ENCODE measurements at regions not wholly inside any gene's neighbourhood (a gene's known extent, or its start where the extent isn't known, plus 50 kb on each side); places are given as distances from the start of the nearest gene placed in this dataset.

DNA sequence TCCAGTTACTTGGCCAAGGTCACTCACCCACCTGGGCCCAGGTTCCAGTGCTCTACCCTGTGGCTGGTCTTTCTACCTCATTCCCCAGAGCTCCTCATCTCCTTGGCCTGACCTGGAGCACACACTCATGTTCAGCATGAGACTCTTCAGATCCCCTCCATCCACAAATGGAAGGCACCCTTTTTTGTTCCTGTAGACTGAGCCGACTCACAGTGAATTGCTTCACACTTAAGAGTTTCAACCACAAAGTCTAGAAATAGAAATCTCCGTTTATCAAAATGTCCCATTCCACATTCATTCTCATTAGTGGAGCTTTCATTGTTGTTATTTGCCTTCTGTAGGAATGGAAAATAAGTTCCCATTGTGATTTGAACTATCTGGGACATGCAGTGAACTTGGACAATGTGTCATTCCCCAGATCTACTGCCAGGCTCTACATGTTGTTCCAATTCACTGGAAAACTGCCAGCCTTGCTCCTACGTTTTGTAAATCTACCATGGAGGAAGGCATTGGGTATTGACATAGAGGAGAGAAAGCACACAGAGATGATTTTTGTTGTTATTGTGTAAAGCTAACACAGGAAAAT lies 125.3 kb upstream of the CELF2 start:
- CTCF ChIA-PET, result no interaction called here
- H3K27ac ChIP-seq, result no peak overlapping the region
- intact Hi-C loops (cut with micrococcal nuclease; ENCODE audit: unreplicated experiment), result no loop called here
- no peak overlapping the region for H2AFZ ChIP-seq
- BruUV-seq (replicated peaks), result no TSS peak
- TF ChIP-seq EZH2 (IDR thresholded peaks at IDR 0.05; ENCODE audit: low read depth), result no peak
- TF ChIP-seq, protein P1, sequence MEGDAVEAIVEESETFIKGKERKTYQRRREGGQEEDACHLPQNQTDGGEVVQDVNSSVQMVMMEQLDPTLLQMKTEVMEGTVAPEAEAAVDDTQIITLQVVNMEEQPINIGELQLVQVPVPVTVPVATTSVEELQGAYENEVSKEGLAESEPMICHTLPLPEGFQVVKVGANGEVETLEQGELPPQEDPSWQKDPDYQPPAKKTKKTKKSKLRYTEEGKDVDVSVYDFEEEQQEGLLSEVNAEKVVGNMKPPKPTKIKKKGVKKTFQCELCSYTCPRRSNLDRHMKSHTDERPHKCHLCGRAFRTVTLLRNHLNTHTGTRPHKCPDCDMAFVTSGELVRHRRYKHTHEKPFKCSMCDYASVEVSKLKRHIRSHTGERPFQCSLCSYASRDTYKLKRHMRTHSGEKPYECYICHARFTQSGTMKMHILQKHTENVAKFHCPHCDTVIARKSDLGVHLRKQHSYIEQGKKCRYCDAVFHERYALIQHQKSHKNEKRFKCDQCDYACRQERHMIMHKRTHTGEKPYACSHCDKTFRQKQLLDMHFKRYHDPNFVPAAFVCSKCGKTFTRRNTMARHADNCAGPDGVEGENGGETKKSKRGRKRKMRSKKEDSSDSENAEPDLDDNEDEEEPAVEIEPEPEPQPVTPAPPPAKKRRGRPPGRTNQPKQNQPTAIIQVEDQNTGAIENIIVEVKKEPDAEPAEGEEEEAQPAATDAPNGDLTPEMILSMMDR (conservative IDR thresholded peaks at IDR 0.05), result no peak
- POLR2A ChIA-PET (ENCODE audit: unreplicated experiment), result no interaction called here
- DNase-seq, result no peak
- no peaks in the 10 kb centered on the region for H3K9me3 ChIP-seq (ENCODE audit: insufficient read depth, low read depth)
- no peaks in the 10 kb centered on the region for H3K9me2 ChIP-seq (ENCODE audit: insufficient read depth)
- H3F3A ChIP-seq (ENCODE audit: insufficient read depth, low read depth), result no peaks in the 10 kb centered on the region
- H4K20me1 ChIP-seq (ENCODE audit: insufficient read depth), result no peaks in the 10 kb centered on the region
- H3K36me3 ChIP-seq (ENCODE audit: low read depth), result no peaks in the 10 kb centered on the region
- H3K4me3 ChIP-seq, result no peak overlapping the region
- H3K79me2 ChIP-seq (ENCODE audit: low read depth), result no peaks in the 10 kb centered on the region
- H3K27me3 ChIP-seq (ENCODE audit: insufficient read depth, low read depth), result no peaks in the 10 kb centered on the region
- no peak overlapping the region for H3K4me2 ChIP-seq
- no peaks in the 10 kb centered on the region for H3K4me1 ChIP-seq (replicated peaks; ENCODE audit: insufficient read depth)

DNA sequence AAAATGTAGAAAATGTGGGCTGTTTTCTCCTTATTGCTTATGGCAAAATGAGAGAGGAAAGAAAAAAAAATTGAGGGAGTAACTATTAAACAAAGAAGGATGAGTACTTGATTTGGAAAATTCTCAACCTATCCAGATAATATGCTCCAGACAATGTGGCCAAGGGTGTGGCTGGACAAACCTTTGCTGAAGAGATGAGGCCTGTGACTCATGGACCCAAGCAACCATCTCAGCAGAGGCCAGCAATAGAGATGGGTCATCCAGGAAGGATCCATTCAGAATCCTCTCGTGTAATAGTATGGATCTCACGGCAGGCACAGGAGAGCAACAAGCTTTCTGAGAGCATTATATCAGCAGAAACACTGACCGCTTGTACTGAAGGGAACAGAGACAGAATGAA lies 120.3 kb upstream of the CELF2 start:
- Histone ChIP-seq H3K4me3 (no peak overlapping the region), H3F3A (ENCODE audit: insufficient read depth, low read depth) (no peaks in the 10 kb centered on the region), H3K9me3 (ENCODE audit: insufficient read depth, low read depth) (no peaks in the 10 kb centered on the region), H3K4me2 (no peak overlapping the region), H3K4me1 (replicated peaks; ENCODE audit: insufficient read depth) (no peaks in the 10 kb centered on the region), H2AFZ (no peak overlapping the region), H3K27ac (no peak overlapping the region), H3K79me2 (ENCODE audit: low read depth) (no peaks in the 10 kb centered on the region), H3K9me2 (ENCODE audit: insufficient read depth) (no peaks in the 10 kb centered on the region), H3K36me3 (ENCODE audit: low read depth) (no peaks in the 10 kb centered on the region), H4K20me1 (ENCODE audit: insufficient read depth) (no peaks in the 10 kb centered on the region), H3K27me3 (ENCODE audit: insufficient read depth, low read depth) (no peaks in the 10 kb centered on the region)
- POLR2A ChIA-PET (ENCODE audit: unreplicated experiment), result no interaction called here
- DNase-seq, result no peak
- no TSS peak for BruUV-seq (replicated peaks)
- TF ChIP-seq, protein P1 (conservative IDR thresholded peaks at IDR 0.05), result no peak
- TF ChIP-seq EZH2 (IDR thresholded peaks at IDR 0.05; ENCODE audit: low read depth), result no peak
- intact Hi-C loops (cut with micrococcal nuclease; ENCODE audit: unreplicated experiment), result no loop called here
- CTCF ChIA-PET, result no interaction called here

DNA sequence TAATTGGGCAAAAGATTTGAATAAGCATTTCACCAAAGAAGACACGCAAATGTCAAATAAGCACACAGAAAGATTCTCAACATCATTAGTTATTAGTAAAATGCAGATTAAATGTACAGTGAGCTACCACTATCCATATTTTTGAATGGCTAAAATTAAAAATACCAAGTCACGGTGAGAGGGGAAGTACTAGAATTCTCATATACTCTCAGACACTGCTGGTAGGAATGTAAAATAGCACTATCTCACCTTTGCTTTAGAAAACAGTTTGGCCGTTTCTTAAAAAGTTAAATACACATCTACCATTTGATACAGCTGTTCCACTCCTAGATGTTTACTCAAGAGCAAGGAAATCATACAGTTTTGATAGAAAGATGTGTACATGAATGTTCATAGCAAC lies 115.8 kb upstream of the CELF2 start:
- CTCF ChIA-PET, result no interaction called here
- H3K9me2 ChIP-seq (ENCODE audit: insufficient read depth), result no peaks in the 10 kb centered on the region
- H3K4me3 ChIP-seq, result no peak overlapping the region
- intact Hi-C loops (cut with micrococcal nuclease; ENCODE audit: unreplicated experiment), result no loop called here
- H4K20me1 ChIP-seq (ENCODE audit: insufficient read depth), result no peaks in the 10 kb centered on the region
- no TSS peak for BruUV-seq (replicated peaks)
- H3K27me3 ChIP-seq (ENCODE audit: insufficient read depth, low read depth), result no peaks in the 10 kb centered on the region
- no peaks in the 10 kb centered on the region for H3K79me2 ChIP-seq (ENCODE audit: low read depth)
- POLR2A ChIA-PET (ENCODE audit: unreplicated experiment), result no interaction called here
- no peak overlapping the region for H3K4me2 ChIP-seq
- no peaks in the 10 kb centered on the region for H3F3A ChIP-seq (ENCODE audit: insufficient read depth, low read depth)
- H3K4me1 ChIP-seq (replicated peaks; ENCODE audit: insufficient read depth), result no peaks in the 10 kb centered on the region
- no peaks in the 10 kb centered on the region for H3K9me3 ChIP-seq (ENCODE audit: insufficient read depth, low read depth)
- no peak overlapping the region for H3K27ac ChIP-seq
- TF ChIP-seq EZH2 (IDR thresholded peaks at IDR 0.05; ENCODE audit: low read depth), result no peak
- TF ChIP-seq, protein P1 (conservative IDR thresholded peaks at IDR 0.05), result no peak
- no peaks in the 10 kb centered on the region for H3K36me3 ChIP-seq (ENCODE audit: low read depth)
- no peak for DNase-seq
- H2AFZ ChIP-seq, result no peak overlapping the region
